ENCODE measurements at regions not wholly inside any gene's neighbourhood (a gene's known extent, or its start where the extent isn't known, plus 50 kb on each side); places are given as distances from the start of the nearest gene placed in this dataset.

DNA sequence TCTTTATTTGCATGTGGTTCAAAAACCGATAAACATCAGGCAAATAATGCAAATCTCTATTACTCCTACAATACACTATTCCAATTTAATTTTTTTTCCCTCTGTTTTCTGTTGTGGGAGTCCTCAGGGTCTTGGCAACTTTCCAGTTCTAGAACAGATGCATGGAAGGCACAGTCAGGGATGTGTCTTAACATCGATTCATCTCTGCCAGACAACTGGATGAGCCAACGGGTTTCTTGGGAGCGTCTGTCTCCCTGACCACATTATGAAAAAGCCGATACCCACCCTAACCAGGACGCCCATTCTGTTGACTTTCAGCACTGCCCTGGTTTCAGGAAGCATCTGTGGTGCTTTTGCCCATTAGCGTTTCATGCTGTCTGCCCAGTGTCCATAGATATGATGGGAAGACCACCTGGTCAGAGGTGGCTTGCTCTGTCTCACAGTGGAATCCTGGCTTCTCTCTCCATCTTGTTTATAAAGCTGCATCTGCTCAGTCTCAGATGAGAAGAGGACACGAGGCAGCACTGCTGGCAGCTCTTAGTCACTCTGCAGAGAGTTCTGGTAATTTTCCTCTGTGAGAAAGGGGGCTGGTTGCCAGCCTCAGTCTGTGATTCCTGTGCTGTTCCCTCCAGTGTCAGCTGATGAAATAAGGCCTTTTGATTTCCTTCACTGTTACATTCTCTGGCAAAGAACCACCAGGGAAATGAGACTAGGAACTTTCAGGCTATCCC lies 57.9 kb upstream of the KCNE4 start:
- DNase-seq = peak; percentile 99

DNA sequence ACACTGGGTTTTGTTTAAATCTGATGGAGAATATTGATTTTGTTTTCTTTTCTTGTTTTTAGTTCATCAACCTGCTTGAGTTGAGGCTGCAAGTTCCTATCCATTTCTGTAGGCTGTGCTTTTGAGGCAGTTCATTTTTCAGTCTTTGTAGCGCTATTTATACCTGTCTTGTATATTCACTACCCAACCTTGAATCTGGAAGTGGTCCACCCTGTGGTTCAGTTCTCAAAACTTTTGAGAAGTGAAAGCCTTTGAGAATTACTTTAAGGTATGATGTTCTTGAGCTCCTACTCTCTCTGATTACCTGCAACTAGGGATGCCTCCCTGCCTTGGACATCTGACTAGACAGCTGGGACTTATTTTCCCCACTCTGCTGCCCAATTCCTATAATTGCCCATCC lies 53.5 kb upstream of the KCNE4 start:
- DNase-seq = no peak

DNA sequence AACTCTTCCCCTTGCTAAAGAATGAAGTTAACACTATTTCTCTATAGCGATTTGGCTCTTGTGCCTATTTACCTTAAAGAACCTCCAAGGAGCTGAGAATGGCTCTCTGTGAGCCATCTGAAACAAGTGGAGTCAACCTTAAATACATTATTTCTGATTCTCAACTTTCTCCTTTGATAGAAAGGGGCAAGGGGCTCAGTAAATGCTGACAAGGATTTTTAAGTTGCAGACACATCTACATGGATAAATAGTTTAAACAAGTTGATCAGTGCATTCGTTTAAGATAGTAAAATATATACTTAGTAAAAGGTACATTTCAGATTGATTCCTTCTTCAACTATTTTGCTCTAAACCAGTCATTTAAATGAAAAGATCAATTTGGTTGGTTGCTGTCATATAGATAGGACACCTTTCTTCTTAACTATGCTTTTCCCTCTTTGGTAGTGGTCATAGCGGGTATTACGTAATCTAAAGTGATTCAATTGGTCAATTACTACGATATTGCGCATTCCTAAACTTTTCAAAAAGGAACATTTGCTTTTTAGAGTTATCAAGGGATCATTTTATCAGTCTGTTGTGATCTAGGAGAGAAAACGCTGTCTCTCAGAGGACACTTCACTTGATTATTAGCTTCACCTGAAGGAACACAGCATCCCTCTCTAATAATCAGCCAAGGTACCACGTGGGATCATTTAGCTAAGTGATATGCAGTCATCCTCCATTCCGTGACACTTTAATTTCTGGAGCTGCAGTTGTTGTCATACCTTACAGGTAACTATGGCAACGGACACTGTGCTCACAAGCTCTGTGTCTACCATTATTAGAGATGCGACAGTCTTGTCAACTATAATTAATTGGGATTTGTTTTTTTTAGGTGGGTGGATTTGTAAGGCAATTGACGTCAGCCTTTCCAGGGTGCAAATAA lies 50.9 kb upstream of the KCNE4 start:
- no peak for DNase-seq

DNA sequence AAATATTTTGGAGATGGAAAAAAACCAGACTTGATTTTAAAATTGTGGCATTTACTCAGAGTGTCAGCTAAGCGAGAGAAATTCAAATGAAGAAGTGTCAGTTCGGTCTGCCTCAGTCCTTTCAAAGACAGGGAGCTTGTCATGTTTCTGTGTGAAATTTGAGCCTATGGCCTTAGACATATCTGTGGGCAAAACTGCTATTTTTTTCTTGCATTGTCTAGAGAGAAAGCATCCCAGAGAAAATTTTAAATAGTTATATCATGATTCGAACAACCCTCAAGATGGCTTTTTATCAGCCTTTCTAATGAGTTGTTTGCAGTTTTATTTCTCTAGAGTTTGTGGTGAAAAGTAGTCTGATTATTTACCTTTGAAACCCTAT lies 50.2 kb upstream of the KCNE4 start:
- peak; percentile 60 for DNase-seq
